ENCODE measurements at regions not wholly inside any gene's neighbourhood (a gene's known extent, or its start where the extent isn't known, plus 50 kb on each side); places are given as distances from the start of the nearest gene placed in this dataset.
"Not testable (repeated sequence)": the region's sequence is repeated elsewhere in the genome, so short reads cannot be mapped to it uniquely, and the experiment has no call there.

GRCh38 chr16:5756969-5757368, 659.4 kb upstream of the EEF2KMT start:
- Histone ChIP-seq H3K4me2 (ENCODE audit: low read length) (no peak overlapping the region), H4K12ac (ENCODE audit: low read depth, low read length) (no peak overlapping the region), H3K18ac (ENCODE audit: low read length) (no peak overlapping the region), H3K14ac (ENCODE audit: low read length) (no peak overlapping the region), H3K36me3 (ENCODE audit: control insufficient read depth in 1 of 2, insufficient read depth in 2 of 2, low read length in 2 of 2) (no peaks in the 10 kb centered on the region), H3K4ac (ENCODE audit: low read depth, low read length) (no peak overlapping the region), H3K4me1 (ENCODE audit: control insufficient read depth in 1 of 2, insufficient read depth in 2 of 2, low read length in 2 of 2) (no peaks in the 10 kb centered on the region), H2AK5ac (ENCODE audit: low read length) (no peak overlapping the region), H3K9ac (ENCODE audit: low read length) (no peak overlapping the region), H2BK5ac (ENCODE audit: low read depth, low read length, poor library complexity) (no peak overlapping the region), H3K27me3 (ENCODE audit: insufficient read depth, low read length) (no peaks in the 10 kb centered on the region), H3K79me1 (ENCODE audit: low read length) (no peaks in the 10 kb centered on the region), H3K27ac (ENCODE audit: low read depth, low read length) (no peak overlapping the region), H4K8ac (ENCODE audit: low read depth, low read length) (no peak overlapping the region), H2BK12ac (ENCODE audit: low read length) (no peak overlapping the region), H3K4me3 (ENCODE audit: low read depth, low read length) (no peak overlapping the region), H4K91ac (ENCODE audit: low read depth, low read length) (no peak overlapping the region), H3K79me2 (ENCODE audit: control insufficient read depth, insufficient read depth, low read length, poor library complexity) (no peaks in the 10 kb centered on the region), H2AFZ (ENCODE audit: insufficient read depth, low read length, poor library complexity) (no peak overlapping the region), H2BK120ac (ENCODE audit: insufficient read depth, low read length, poor library complexity) (no peak overlapping the region), H3K23ac (ENCODE audit: low read length) (no peak overlapping the region), H3K9me3 (ENCODE audit: insufficient read depth, low read depth, low read length) (no peaks in the 10 kb centered on the region)
- no peak for DNase-seq
- no CpG with 5 or more reads among the region's 5 CpGs for WGBS (ENCODE audit: extremely low coverage, insufficient coverage, insufficient read length)

- H3K4me1 ChIP-seq (ENCODE audit: control insufficient read depth in 1 of 2, insufficient read depth in 2 of 2, low read length in 2 of 2) = no peaks in the 10 kb centered on the region
- H3K14ac ChIP-seq (ENCODE audit: low read length) = no peak overlapping the region
- no peaks in the 10 kb centered on the region for H3K36me3 ChIP-seq (ENCODE audit: control insufficient read depth in 1 of 2, insufficient read depth in 2 of 2, low read length in 2 of 2)
- H2BK12ac ChIP-seq (ENCODE audit: low read length) = no peak overlapping the region
- no peaks in the 10 kb centered on the region for H3K27me3 ChIP-seq (ENCODE audit: insufficient read depth, low read length)
- no peaks in the 10 kb centered on the region for H3K79me2 ChIP-seq (ENCODE audit: control insufficient read depth, insufficient read depth, low read length, poor library complexity)
- no peak overlapping the region for H3K18ac ChIP-seq (ENCODE audit: low read length)
- H3K9me3 ChIP-seq (ENCODE audit: insufficient read depth, low read depth, low read length) = no peaks in the 10 kb centered on the region
- H3K27ac ChIP-seq (ENCODE audit: low read depth, low read length) = no peak overlapping the region
- no peak overlapping the region for H4K12ac ChIP-seq (ENCODE audit: low read depth, low read length)
- H3K79me1 ChIP-seq (ENCODE audit: low read length) = no peaks in the 10 kb centered on the region
- no peak overlapping the region for H2AK5ac ChIP-seq (ENCODE audit: low read length)
- H2BK120ac ChIP-seq (ENCODE audit: insufficient read depth, low read length, poor library complexity) = no peak overlapping the region
- no peak for DNase-seq
- H3K23ac ChIP-seq (ENCODE audit: low read length) = no peak overlapping the region
- no peak overlapping the region for H3K9ac ChIP-seq (ENCODE audit: low read length)
- no peak overlapping the region for H2AFZ ChIP-seq (ENCODE audit: insufficient read depth, low read length, poor library complexity)
- no peak overlapping the region for H3K4me3 ChIP-seq (ENCODE audit: low read depth, low read length)
- no peak overlapping the region for H3K4ac ChIP-seq (ENCODE audit: low read depth, low read length)
- H4K91ac ChIP-seq (ENCODE audit: low read depth, low read length) = no peak overlapping the region
- no peak overlapping the region for H4K8ac ChIP-seq (ENCODE audit: low read depth, low read length)
- no CpG with 5 or more reads among the region's 7 CpGs for WGBS (ENCODE audit: extremely low coverage, insufficient coverage, insufficient read length)
- H3K4me2 ChIP-seq (ENCODE audit: low read length) = no peak overlapping the region
- no peak overlapping the region for H2BK5ac ChIP-seq (ENCODE audit: low read depth, low read length, poor library complexity)
Observed at GRCh38 chr16:5753381-5753780, 655.8 kb upstream of the EEF2KMT start.

DNA sequence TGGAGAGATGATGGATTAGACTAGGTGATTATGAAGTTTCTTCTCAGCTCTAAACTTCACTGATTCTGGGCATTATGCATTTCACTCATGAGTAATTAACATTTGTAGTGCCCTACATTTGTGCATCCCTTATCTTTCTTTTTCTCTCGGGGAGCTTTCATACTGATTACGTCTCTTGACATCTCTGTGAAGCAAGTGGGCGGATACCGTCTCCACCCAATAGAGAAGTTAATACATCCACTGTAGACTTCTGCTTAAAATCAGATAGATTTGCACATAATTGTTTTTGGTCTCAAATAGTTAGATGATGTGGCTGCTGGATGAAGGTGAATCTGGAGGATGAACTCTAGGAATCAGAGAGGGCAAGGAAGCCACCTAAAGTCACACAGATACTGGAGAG, 653.6 kb upstream of the EEF2KMT start:
- Histone ChIP-seq H3K79me2 (ENCODE audit: control insufficient read depth, insufficient read depth, low read length, poor library complexity) (no peaks in the 10 kb centered on the region), H3K36me3 (ENCODE audit: control insufficient read depth in 1 of 2, insufficient read depth in 2 of 2, low read length in 2 of 2) (no peaks in the 10 kb centered on the region), H3K18ac (ENCODE audit: low read length) (no peak overlapping the region), H2BK5ac (ENCODE audit: low read depth, low read length, poor library complexity) (no peak overlapping the region), H3K27me3 (ENCODE audit: insufficient read depth, low read length) (no peaks in the 10 kb centered on the region), H3K9me3 (ENCODE audit: insufficient read depth, low read depth, low read length) (no peaks in the 10 kb centered on the region), H3K14ac (ENCODE audit: low read length) (no peak overlapping the region), H2BK120ac (ENCODE audit: insufficient read depth, low read length, poor library complexity) (no peak overlapping the region), H3K4me1 (ENCODE audit: control insufficient read depth in 1 of 2, insufficient read depth in 2 of 2, low read length in 2 of 2) (no peaks in the 10 kb centered on the region), H3K4me2 (ENCODE audit: low read length) (no peak overlapping the region), H3K9ac (ENCODE audit: low read length) (no peak overlapping the region), H3K4ac (ENCODE audit: low read depth, low read length) (no peak overlapping the region), H2BK12ac (ENCODE audit: low read length) (no peak overlapping the region), H4K12ac (ENCODE audit: low read depth, low read length) (no peak overlapping the region), H3K23ac (ENCODE audit: low read length) (no peak overlapping the region), H2AFZ (ENCODE audit: insufficient read depth, low read length, poor library complexity) (no peak overlapping the region), H3K79me1 (ENCODE audit: low read length) (no peaks in the 10 kb centered on the region), H2AK5ac (ENCODE audit: low read length) (no peak overlapping the region), H3K4me3 (ENCODE audit: low read depth, low read length) (no peak overlapping the region), H4K91ac (ENCODE audit: low read depth, low read length) (no peak overlapping the region), H4K8ac (ENCODE audit: low read depth, low read length) (no peak overlapping the region), H3K27ac (ENCODE audit: low read depth, low read length) (no peak overlapping the region)
- WGBS (ENCODE audit: extremely low coverage, insufficient coverage, insufficient read length) = no CpG with 5 or more reads among the region's 4 CpGs
- DNase-seq = no peak

DNA sequence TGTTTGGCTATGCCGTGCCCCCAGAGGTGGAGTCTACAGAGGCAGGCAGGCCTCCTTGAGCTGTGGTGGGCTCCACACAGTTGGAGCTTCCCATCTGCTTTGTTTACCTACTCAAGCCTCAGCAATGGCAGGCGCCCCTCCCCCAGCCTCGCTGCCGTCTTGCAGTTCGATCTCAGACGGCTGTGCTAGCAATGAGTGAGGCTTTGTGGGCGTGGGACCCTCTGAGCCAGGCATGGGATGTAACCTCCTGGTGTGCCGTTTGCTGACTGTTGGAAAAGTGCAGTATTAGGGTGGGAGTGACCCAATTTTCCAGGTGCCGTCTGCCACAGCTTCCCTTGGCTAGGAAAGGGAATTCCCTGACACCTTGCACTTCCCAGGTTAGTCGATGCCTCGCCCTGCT, 652.8 kb upstream of the EEF2KMT start:
- not testable (repeated sequence) for H4K91ac ChIP-seq (ENCODE audit: low read depth, low read length); H3K4ac ChIP-seq (ENCODE audit: low read depth, low read length); H3K4me1 ChIP-seq (ENCODE audit: control insufficient read depth in 1 of 2, insufficient read depth in 2 of 2, low read length in 2 of 2); DNase-seq; H3K23ac ChIP-seq (ENCODE audit: low read length); H2AK5ac ChIP-seq (ENCODE audit: low read length); H3K14ac ChIP-seq (ENCODE audit: low read length); H3K79me1 ChIP-seq (ENCODE audit: low read length); H3K18ac ChIP-seq (ENCODE audit: low read length); H3K9ac ChIP-seq (ENCODE audit: low read length); H2BK12ac ChIP-seq (ENCODE audit: low read length); H4K8ac ChIP-seq (ENCODE audit: low read depth, low read length); H3K4me2 ChIP-seq (ENCODE audit: low read length); H2BK120ac ChIP-seq (ENCODE audit: insufficient read depth, low read length, poor library complexity); H4K12ac ChIP-seq (ENCODE audit: low read depth, low read length); H3K79me2 ChIP-seq (ENCODE audit: control insufficient read depth, insufficient read depth, low read length, poor library complexity); H3K27ac ChIP-seq (ENCODE audit: low read depth, low read length); H2AFZ ChIP-seq (ENCODE audit: insufficient read depth, low read length, poor library complexity); H3K36me3 ChIP-seq (ENCODE audit: control insufficient read depth in 1 of 2, insufficient read depth in 2 of 2, low read length in 2 of 2); H3K9me3 ChIP-seq (ENCODE audit: insufficient read depth, low read depth, low read length); H2BK5ac ChIP-seq (ENCODE audit: low read depth, low read length, poor library complexity); H3K27me3 ChIP-seq (ENCODE audit: insufficient read depth, low read length); H3K4me3 ChIP-seq (ENCODE audit: low read depth, low read length)
- no CpG with 5 or more reads among the region's 11 CpGs for WGBS (ENCODE audit: extremely low coverage, insufficient coverage, insufficient read length)
